ENCODE measurements at regions not wholly inside any gene's neighbourhood (a gene's known extent, or its start where the extent isn't known, plus 50 kb on each side); places are given as distances from the start of the nearest gene placed in this dataset.

GRCh38 chr5:124064956-124065355 lies 553.0 kb downstream of the CSNK1G3 start:
- peak; percentile 72 for DNase-seq (ENCODE audit: low read depth)

- DNase-seq (ENCODE audit: low read depth): peak; percentile 78
Measured at GRCh38 chr5:124061663-124062062, 549.7 kb downstream of the CSNK1G3 start.

- no peak for DNase-seq (ENCODE audit: low read depth)
Measured at GRCh38 chr5:124061068-124061430, 549.1 kb downstream of the CSNK1G3 start.

- DNase-seq (ENCODE audit: low read depth): peak; percentile 42
Measured at GRCh38 chr5:124060413-124061067, 548.6 kb downstream of the CSNK1G3 start.

GRCh38 chr5:124060011-124060410 lies 548.0 kb downstream of the CSNK1G3 start:
- peak; percentile 41 for DNase-seq (ENCODE audit: low read depth)

- DNase-seq (ENCODE audit: low read depth): peak; percentile 75
Measured at GRCh38 chr5:124059200-124059599, 547.2 kb downstream of the CSNK1G3 start.

- no peak for DNase-seq (ENCODE audit: low read depth)
Measured at GRCh38 chr5:124057724-124058231, 545.8 kb downstream of the CSNK1G3 start.

- peak; percentile 61 for DNase-seq (ENCODE audit: low read depth)
Measured at GRCh38 chr5:124056991-124057723, 545.2 kb downstream of the CSNK1G3 start.

GRCh38 chr5:124056326-124056990 lies 544.5 kb downstream of the CSNK1G3 start:
- no peak for DNase-seq (ENCODE audit: low read depth)

- DNase-seq (ENCODE audit: low read depth): no peak
Measured at GRCh38 chr5:124055751-124056150, 543.8 kb downstream of the CSNK1G3 start.

- DNase-seq (ENCODE audit: low read depth): no peak
Measured at GRCh38 chr5:124054564-124054963, 542.6 kb downstream of the CSNK1G3 start.

- peak; percentile 21 for DNase-seq (ENCODE audit: low read depth)
Measured at GRCh38 chr5:124053340-124053739, 541.4 kb downstream of the CSNK1G3 start.

GRCh38 chr5:124052201-124052600 lies 540.2 kb downstream of the CSNK1G3 start:
- DNase-seq (ENCODE audit: low read depth): no peak

- DNase-seq (ENCODE audit: low read depth): no peak
Measured at GRCh38 chr5:124050120-124050770, 538.3 kb downstream of the CSNK1G3 start.

- no peak for DNase-seq (ENCODE audit: low read depth)
Measured at GRCh38 chr5:124045412-124045811, 533.4 kb downstream of the CSNK1G3 start.

- DNase-seq (ENCODE audit: low read depth): no peak
Measured at GRCh38 chr5:124044613-124045012, 532.6 kb downstream of the CSNK1G3 start.

- DNase-seq (ENCODE audit: low read depth): peak; percentile 11
Measured at GRCh38 chr5:124043456-124043855, 531.5 kb downstream of the CSNK1G3 start.

- DNase-seq (ENCODE audit: low read depth): peak; percentile 61
Measured at GRCh38 chr5:124040799-124041198, 528.8 kb downstream of the CSNK1G3 start.

- no peak for DNase-seq (ENCODE audit: low read depth)
Measured at GRCh38 chr5:124039410-124039809, 527.4 kb downstream of the CSNK1G3 start.

- DNase-seq (ENCODE audit: low read depth): no peak
Measured at GRCh38 chr5:124036786-124037185, 524.8 kb downstream of the CSNK1G3 start.

- no peak for DNase-seq (ENCODE audit: low read depth)
Measured at GRCh38 chr5:124034963-124035362, 523.0 kb downstream of the CSNK1G3 start.

GRCh38 chr5:124034083-124034700 lies 522.2 kb downstream of the CSNK1G3 start:
- DNase-seq (ENCODE audit: low read depth): no peak

Data from renal cortical epithelial cell (primary cell).